H9 (cell line): ENCODE measurements at regions not wholly inside any gene's neighbourhood (a gene's known extent, or its start where the extent isn't known, plus 50 kb on each side); places are given as distances from the start of the nearest gene placed in this dataset.

Source experiments
- DNase-seq: peaks from one replicate; pipeline ENCODE4 v3.0.0-alpha.2; 2017
- H2AFZ ChIP-seq: one replicate; pipeline ENCODE4 v1.6.1; 2013; ENCODE audit warnings: mild to moderate bottlenecking, low read length, control low read depth, moderate library complexity
- H2AK5ac ChIP-seq: 2 replicates; pipeline ENCODE4 v1.6.1; 2013; ENCODE audit warnings: low read length, control low read depth, mixed read lengths; ENCODE audit not compliant: insufficient read length
- H2BK120ac ChIP-seq: one replicate; pipeline ENCODE4 v1.6.1; 2013; ENCODE audit warnings: low read depth, mild to moderate bottlenecking, low read length, control low read depth, inconsistent platforms; ENCODE audit not compliant: poor library complexity, severe bottlenecking
- H2BK12ac ChIP-seq: 2 replicates; pipeline ENCODE4 v1.6.1; 2013; ENCODE audit warnings: low read length, control low read depth, mixed read lengths, low read depth; ENCODE audit not compliant: insufficient read length
- H2BK15ac ChIP-seq: 2 replicates; pipeline ENCODE4 v1.6.1; 2013; ENCODE audit warnings: low read depth, low read length, control low read depth
- H2BK20ac ChIP-seq: one replicate; pipeline ENCODE4 v1.6.1; 2013; ENCODE audit warnings: low read depth, mild to moderate bottlenecking, low read length, control low read depth, inconsistent platforms; ENCODE audit not compliant: poor library complexity, severe bottlenecking
- H2BK5ac ChIP-seq: 2 replicates; pipeline ENCODE4 v1.6.1; 2013; ENCODE audit warnings: low read length, control low read depth, mixed read lengths; ENCODE audit not compliant: insufficient read length
- H3K14ac ChIP-seq: 2 replicates; pipeline ENCODE4 v1.6.1; 2013; ENCODE audit warnings: low read length, control low read depth; ENCODE audit not compliant: insufficient read depth
- H3K18ac ChIP-seq: 2 replicates; pipeline ENCODE4 v1.6.1; 2013; ENCODE audit warnings: low read depth, mild to moderate bottlenecking, mixed read lengths, low read length, control low read depth; ENCODE audit not compliant: insufficient read length
- H3K23ac ChIP-seq: 2 replicates; pipeline ENCODE4 v1.6.1; 2013; ENCODE audit warnings: low read length, control low read depth, mixed read lengths, low read depth; ENCODE audit not compliant: insufficient read length
- H3K23me2 ChIP-seq: 2 replicates; pipeline ENCODE4 v1.6.1; 2013; ENCODE audit warnings: low read depth, mild to moderate bottlenecking, mixed read lengths, low read length, control low read depth; ENCODE audit not compliant: insufficient read length, poor library complexity, severe bottlenecking
- H3K27ac ChIP-seq: 2 replicates; pipeline ENCODE4 v1.5.1; 2013; ENCODE audit warnings: low read length, control low read depth, mixed read lengths, low read depth; ENCODE audit not compliant: insufficient read length
- H3K27me3 ChIP-seq: 2 replicates; pipeline ENCODE4 v1.6.1; 2013; ENCODE audit warnings: low read length, control low read depth, inconsistent platforms; ENCODE audit not compliant: insufficient read depth
- H3K4ac ChIP-seq: 2 replicates; pipeline ENCODE4 v1.6.1; 2013; ENCODE audit warnings: low read depth, mild to moderate bottlenecking, control low read depth, inconsistent platforms, low read length, moderate library complexity
- H3K4me1 ChIP-seq: 2 replicates; pipeline ENCODE4 v1.6.1; 2013; ENCODE audit warnings: low read length, control low read depth, inconsistent platforms; ENCODE audit not compliant: insufficient read depth
- H3K4me2 ChIP-seq: 2 replicates; pipeline ENCODE4 v1.6.1; 2013; ENCODE audit warnings: low read length, control low read depth, mixed read lengths; ENCODE audit not compliant: insufficient read length, insufficient read depth
- H3K56ac ChIP-seq: 2 replicates; pipeline ENCODE4 v1.6.1; 2013; ENCODE audit warnings: low read depth, mild to moderate bottlenecking, mixed read lengths, low read length, control low read depth; ENCODE audit not compliant: insufficient read length
- H3K79me1 ChIP-seq: 2 replicates; pipeline ENCODE4 v1.6.1; 2013; ENCODE audit warnings: low read depth, mild to moderate bottlenecking, moderate library complexity, low read length, control low read depth, inconsistent platforms; ENCODE audit not compliant: insufficient read depth, poor library complexity, severe bottlenecking
- H3K79me2 ChIP-seq: 2 replicates; pipeline ENCODE4 v1.6.1; 2013; ENCODE audit warnings: low read length, control low read depth, inconsistent platforms; ENCODE audit not compliant: insufficient read depth
- H3K9ac ChIP-seq: 2 replicates; pipeline ENCODE4 v1.6.1; 2013; ENCODE audit warnings: low read length, control low read depth, mixed read lengths; ENCODE audit not compliant: insufficient read length; ENCODE audit errors: extremely low read depth
- H3K9me3 ChIP-seq: one replicate; pipeline ENCODE4 v1.6.1; 2013; ENCODE audit warnings: low read depth, low read length, inconsistent platforms; ENCODE audit not compliant: control insufficient read depth
- H3T11ph ChIP-seq: one replicate; pipeline ENCODE4 v1.6.1; 2013; ENCODE audit warnings: mild to moderate bottlenecking, low read length, control low read depth, inconsistent platforms
- H4K20me1 ChIP-seq: one replicate; pipeline ENCODE4 v1.6.1; 2013; ENCODE audit not compliant: control insufficient read depth, insufficient read length, insufficient read depth
- H4K5ac ChIP-seq: 2 replicates; pipeline ENCODE4 v1.6.1; 2013; ENCODE audit warnings: low read depth, mild to moderate bottlenecking, mixed read lengths, low read length, control low read depth; ENCODE audit not compliant: insufficient read length
- H4K8ac ChIP-seq: replicated peaks from 2 replicates; pipeline ENCODE4 v1.6.1; 2013; ENCODE audit warnings: low read length, control low read depth, mixed read lengths, low read depth; ENCODE audit not compliant: insufficient read length
- H4K91ac ChIP-seq: 2 replicates; pipeline ENCODE4 v1.6.1; 2013; ENCODE audit warnings: low read depth, mild to moderate bottlenecking, moderate library complexity, mixed read lengths, low read length, control low read depth; ENCODE audit not compliant: insufficient read length
- H3K27ac Mint-ChIP-seq, 3 experiments: 2 replicates in 2 of 3; 3 replicates in 1 of 3; pipeline ENCODE4 v1.8.0; 2020 to 2021; ENCODE audit warnings: mixed read lengths in 3 of 3, mild to moderate bottlenecking in 1 of 3, moderate library complexity in 1 of 3
- H3K27me3 Mint-ChIP-seq: 2 replicates; pipeline ENCODE4 v1.8.0; 2021; ENCODE audit warnings: low read depth, mild to moderate bottlenecking, moderate library complexity, mixed read lengths
- H3K36me3 Mint-ChIP-seq, 3 experiments: 2 replicates in 2 of 3; 3 replicates in 1 of 3; pipeline ENCODE4 v1.8.0; 2020 to 2021; ENCODE audit warnings: low read depth in 3 of 3, mixed read lengths in 3 of 3; ENCODE audit not compliant: insufficient read depth in 1 of 3
- H3K4me1 Mint-ChIP-seq, 2 experiments: 2 replicates each; pipeline ENCODE4 v1.8.0; 2020; ENCODE audit warnings: mixed read lengths in 2 of 2
- H3K4me3 Mint-ChIP-seq, 2 experiments: 2 replicates in 1 of 2; 3 replicates in 1 of 2; pipeline ENCODE4 v1.8.0; 2020 to 2021; ENCODE audit warnings: mild to moderate bottlenecking in 2 of 2, mixed read lengths in 2 of 2, moderate library complexity in 1 of 2
- H3K9me3 Mint-ChIP-seq, 2 experiments: 2 replicates in 1 of 2; 3 replicates in 1 of 2; pipeline ENCODE4 v1.8.0; 2020; ENCODE audit warnings: mild to moderate bottlenecking in 2 of 2, mixed read lengths in 2 of 2, moderate library complexity in 1 of 2
- CTCF ChIP-seq: fragments of 200-600 bp; sonication (generic); conservative IDR thresholded peaks from 3 replicates; pipeline ENCODE4 v1.8.0; 2021; ENCODE audit warnings: antibody characterized with exemption, mild to moderate bottlenecking
- WGBS: extraction: QIAGEN DNeasy Blood & Tissue Kit; methylation state at CpG from one replicate; pipeline ENCODE4 v1.1.7; 2013; ENCODE audit warnings: missing lambda C conversion rate, low lambda C conversion rate, mixed read lengths; ENCODE audit not compliant: insufficient read length; ENCODE audit errors: extremely low coverage; 5-methylcytosine and 5-hydroxymethylcytosine counted together

DNA sequence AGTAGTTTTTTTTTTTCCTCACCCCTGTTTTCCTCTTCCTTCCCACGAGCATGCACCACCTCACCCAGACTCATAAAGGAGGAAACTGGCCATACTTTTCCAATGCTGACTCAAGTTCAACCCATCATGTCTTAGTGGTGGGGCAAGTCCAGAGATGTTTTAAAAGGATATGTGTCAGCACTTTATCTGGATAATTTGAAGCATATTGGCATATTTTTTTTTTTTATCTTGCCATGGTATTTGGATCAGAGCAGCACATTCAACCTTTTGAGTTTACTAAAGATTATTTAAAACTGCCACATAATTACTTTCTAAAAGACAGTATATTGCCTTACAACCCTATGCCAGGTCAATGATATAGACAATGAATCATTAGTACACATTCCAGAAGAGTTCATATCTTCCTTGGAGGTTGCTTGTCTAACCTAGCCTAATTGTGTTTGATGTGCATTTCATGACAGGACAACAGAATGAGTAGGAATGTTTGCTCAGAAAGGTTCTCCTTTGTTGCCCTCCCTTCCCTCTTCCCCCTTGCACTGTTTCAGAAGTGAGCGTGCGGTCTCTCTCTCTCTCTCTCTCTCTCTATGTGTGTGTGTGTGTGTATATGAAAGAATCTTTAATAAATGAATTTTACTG lies 950.7 kb upstream of the FAM98A start:
- no peak overlapping the region for H3K4me2 ChIP-seq
- H2BK15ac ChIP-seq, result no peak overlapping the region
- no peak overlapping the region for H2AK5ac ChIP-seq
- no peak overlapping the region for H2BK5ac ChIP-seq
- Mint-ChIP-seq H3K9me3 (peaks cover under 1 to 12% of the 10 kb centered on the region in 2 experiments; a peak in 4 of 5 replicates), H3K36me3 (peaks cover under 1 to 15% (median 12%) of the 10 kb centered on the region in 3 experiments; a peak in 5 of 7 replicates), H3K4me1 (0 out of 4 replicates have a peak, but pooled peaks cover 0 to 3% of the 10 kb centered on the region in 2 experiments), H3K27me3 (no peaks in the 10 kb centered on the region), H3K4me3 (no peak overlapping the region), H3K27ac (no peak overlapping the region)
- no peak overlapping the region for H3T11ph ChIP-seq
- H4K5ac ChIP-seq, result no peak overlapping the region
- no CpG with 5 or more reads among the region's 3 CpGs for WGBS
- H4K8ac ChIP-seq, result no peak overlapping the region
- no peak overlapping the region for H2AFZ ChIP-seq
- no peaks in the 10 kb centered on the region for H3K23me2 ChIP-seq
- H3K79me2 ChIP-seq, result no peaks in the 10 kb centered on the region
- no peak overlapping the region for H3K23ac ChIP-seq
- no peak overlapping the region for H3K14ac ChIP-seq
- H3K9ac ChIP-seq, result no peak overlapping the region
- H3K27ac ChIP-seq, result no peak overlapping the region
- H4K20me1 ChIP-seq, result no peaks in the 10 kb centered on the region
- H3K56ac ChIP-seq, result no peak overlapping the region
- H3K18ac ChIP-seq, result no peak overlapping the region
- H3K4ac ChIP-seq, result no peak overlapping the region
- no peaks in the 10 kb centered on the region for H3K79me1 ChIP-seq
- H2BK20ac ChIP-seq, result no peak overlapping the region
- H3K9me3 ChIP-seq, result no peaks in the 10 kb centered on the region
- no peak for TF ChIP-seq CTCF
- no peak overlapping the region for H2BK12ac ChIP-seq
- H4K91ac ChIP-seq, result no peak overlapping the region
- no peaks in the 10 kb centered on the region for H3K27me3 ChIP-seq
- no peaks in the 10 kb centered on the region for H3K4me1 ChIP-seq
- no peak for DNase-seq
- H2BK120ac ChIP-seq, result no peak overlapping the region
